Breast epithelium (tissue), 4 donors: ENCODE measurements at regions not wholly inside any gene's neighbourhood (a gene's known extent, or its start where the extent isn't known, plus 50 kb on each side); places are given as distances from the start of the nearest gene placed in this dataset.

Experiments used
- DNase-seq, 2 donors: peaks; one replicate each; pipeline ENCODE4 v3.0.0-alpha.2; 2019; ENCODE audit warnings: low spot score in 2 of 2
- H3K27ac ChIP-seq, 2 donors: fragments of 200-600 bp; sonication (generic) in 1 of 2; one replicate each; pipeline ENCODE4 v1.5.1; 2016 to 2019; ENCODE audit warnings: mild to moderate bottlenecking in 1 of 2
- H3K27me3 ChIP-seq, 2 donors: fragments of 200-600 bp; sonication (generic) in 1 of 2; one replicate each; pipeline versions ENCODE4 v1.5.1 to v1.6.0; 2017 to 2019; ENCODE audit warnings: control low read depth in 1 of 2, mild to moderate bottlenecking in 1 of 2
- H3K36me3 ChIP-seq: fragments of 200-600 bp; one replicate; pipeline ENCODE4 v1.5.1; 2019
- H3K4me1 ChIP-seq, 2 donors: fragments of 200-600 bp; sonication (generic); one replicate each; pipeline ENCODE4 v1.5.1; 2016 to 2019; ENCODE audit warnings: control low read depth in 1 of 2
- H3K4me3 ChIP-seq, 3 donors: fragments of 200-600 bp; sonication (generic); 1 replicate in 2 of 3; 2 replicates in 1 of 3; pipeline ENCODE4 v1.5.1; 2016 to 2019; ENCODE audit warnings: mild to moderate bottlenecking in 3 of 3, moderate library complexity in 2 of 3
- H3K9me3 ChIP-seq, 2 donors: fragments of 200-600 bp; sonication (generic) in 1 of 2; one replicate each; pipeline ENCODE4 v1.5.1; 2016 to 2019; ENCODE audit warnings: control low read depth in 1 of 2
- CTCF ChIP-seq, 3 donors: fragments of 450-650 bp; IDR thresholded peaks; one replicate each; pipeline ENCODE4 v1.5.1; 2016 to 2017; ENCODE audit warnings: antibody characterized with exemption in 3 of 3, mild to moderate bottlenecking in 3 of 3, moderate library complexity in 3 of 3
- POLR2A ChIP-seq: fragments of 450-650 bp; IDR thresholded peaks from one replicate; pipeline ENCODE4 v1.6.1; 2016; ENCODE audit warnings: antibody characterized with exemption, mild to moderate bottlenecking, moderate library complexity
- POLR2AphosphoS5 ChIP-seq, 3 donors: sonication (generic); formaldehyde crosslinking; IDR thresholded peaks; one replicate each; pipeline ENCODE4 v1.6.1; 2017; ENCODE audit warnings: antibody characterized with exemption in 3 of 3
- intact Hi-C: fragments of 100-400 bp; cut with DNase I; formaldehyde crosslinking; loops from one replicate; pipeline ENCODE4 v1.15.1; 2023; ENCODE audit warnings: low total_unique reads

GRCh38 chr1:193726722-193727121 lies 540.3 kb upstream of the B3GALT2 start:
- Histone ChIP-seq H3K4me3 (no peak overlapping the region), H3K27me3 (no peaks in the 10 kb centered on the region), H3K9me3 (no peaks in the 10 kb centered on the region), H3K27ac (no peak overlapping the region), H3K4me1 (no peaks in the 10 kb centered on the region), H3K36me3 (no peaks in the 10 kb centered on the region)
- no peak for DNase-seq
- intact Hi-C loops = no loop called here
- TF ChIP-seq POLR2A (no peak), CTCF (IDR thresholded peaks at IDR 0.05) (no peak), POLR2AphosphoS5 (IDR thresholded peaks at IDR 0.05) (no peak)

- intact Hi-C loops = no loop called here
- Histone ChIP-seq H3K36me3 (no peaks in the 10 kb centered on the region), H3K9me3 (no peaks in the 10 kb centered on the region), H3K27ac (no peak overlapping the region), H3K27me3 (no peaks in the 10 kb centered on the region), H3K4me1 (no peaks in the 10 kb centered on the region), H3K4me3 (no peak overlapping the region)
- DNase-seq = no peak
- no peak for TF ChIP-seq POLR2A
- no peak for TF ChIP-seq POLR2AphosphoS5 (IDR thresholded peaks at IDR 0.05)
- TF ChIP-seq CTCF (IDR thresholded peaks at IDR 0.05) = no peak
Observed at GRCh38 chr1:193712392-193712791, 526.0 kb upstream of the B3GALT2 start.

- Histone ChIP-seq H3K9me3 (no peaks in the 10 kb centered on the region), H3K36me3 (no peaks in the 10 kb centered on the region), H3K27ac (no peak overlapping the region), H3K4me3 (no peak overlapping the region), H3K4me1 (no peaks in the 10 kb centered on the region), H3K27me3 (no peaks in the 10 kb centered on the region)
- intact Hi-C loops = no loop called here
- TF ChIP-seq CTCF (IDR thresholded peaks at IDR 0.05) (no peak), POLR2A (no peak), POLR2AphosphoS5 (IDR thresholded peaks at IDR 0.05) (no peak)
- DNase-seq = no peak
Observed at GRCh38 chr1:193709607-193710006, 523.2 kb upstream of the B3GALT2 start.

GRCh38 chr1:193707271-193708021 lies 521.0 kb upstream of the B3GALT2 start:
- intact Hi-C loops = no loop called here
- Histone ChIP-seq H3K27ac (no peak overlapping the region), H3K27me3 (no peaks in the 10 kb centered on the region), H3K4me3 (no peak overlapping the region), H3K36me3 (no peaks in the 10 kb centered on the region), H3K4me1 (no peaks in the 10 kb centered on the region), H3K9me3 (no peaks in the 10 kb centered on the region)
- TF ChIP-seq CTCF (IDR thresholded peaks at IDR 0.05) = no peak
- no peak for TF ChIP-seq POLR2A
- no peak for TF ChIP-seq POLR2AphosphoS5 (IDR thresholded peaks at IDR 0.05)
- no peak for DNase-seq

GRCh38 chr1:193706766-193707165 lies 520.4 kb upstream of the B3GALT2 start:
- Histone ChIP-seq H3K4me1 (no peaks in the 10 kb centered on the region), H3K27ac (no peak overlapping the region), H3K4me3 (no peak overlapping the region), H3K27me3 (no peaks in the 10 kb centered on the region), H3K36me3 (no peaks in the 10 kb centered on the region), H3K9me3 (no peaks in the 10 kb centered on the region)
- DNase-seq = no peak
- no peak for TF ChIP-seq POLR2AphosphoS5 (IDR thresholded peaks at IDR 0.05)
- TF ChIP-seq CTCF (IDR thresholded peaks at IDR 0.05) = no peak
- no peak for TF ChIP-seq POLR2A
- intact Hi-C loops = no loop called here
